ENCODE measurements at regions not wholly inside any gene's neighbourhood (a gene's known extent, or its start where the extent isn't known, plus 50 kb on each side); places are given as distances from the start of the nearest gene placed in this dataset.

- H3K27me3 ChIP-seq: no peaks in the 10 kb centered on the region
- intact Hi-C loops (cut with DNase I): no loop called here
- no peaks in the 10 kb centered on the region for H3K4me1 ChIP-seq
- H3K36me3 ChIP-seq: no peaks in the 10 kb centered on the region
- no peak overlapping the region for H3K4me3 ChIP-seq
- H3K27ac ChIP-seq: no peak overlapping the region
- 56% methylated on average over 4 of the region's 4 CpGs for WGBS (ENCODE audit: insufficient coverage, low coverage, low lambda C conversion rate, missing lambda C conversion rate)
- TF ChIP-seq POLR2A (IDR thresholded peaks at IDR 0.05): no peak
- TF ChIP-seq CTCF (IDR thresholded peaks at IDR 0.05): no peak
- ATAC-seq (no peak), DNase-seq (no peak)
- H3K9me3 ChIP-seq: no peaks in the 10 kb centered on the region
Observed at GRCh38 chr16:22632606-22633005, 121.9 kb downstream of the NPIPB5 start.

- DNase-seq (no peak), ATAC-seq (no peak)
- no peak overlapping the region for H3K4me3 ChIP-seq
- H3K4me1 ChIP-seq: no peaks in the 10 kb centered on the region
- intact Hi-C loops (cut with DNase I): no loop called here
- WGBS (ENCODE audit: insufficient coverage, low coverage, low lambda C conversion rate, missing lambda C conversion rate): 72% methylated on average over 5 of the region's 5 CpGs
- no peaks in the 10 kb centered on the region for H3K36me3 ChIP-seq
- TF ChIP-seq POLR2A (IDR thresholded peaks at IDR 0.05) (no peak), CTCF (IDR thresholded peaks at IDR 0.05) (no peak)
- no peaks in the 10 kb centered on the region for H3K27me3 ChIP-seq
- no peak overlapping the region for H3K27ac ChIP-seq
- H3K9me3 ChIP-seq: no peaks in the 10 kb centered on the region
Observed at GRCh38 chr16:22633280-22633679, 122.6 kb downstream of the NPIPB5 start.

GRCh38 chr16:22633799-22634198 is 123.1 kb downstream of the NPIPB5 start:
- no peak for DNase-seq
- Histone ChIP-seq H3K9me3 (no peaks in the 10 kb centered on the region), H3K4me1 (no peaks in the 10 kb centered on the region), H3K27me3 (no peaks in the 10 kb centered on the region), H3K36me3 (no peaks in the 10 kb centered on the region), H3K4me3 (no peak overlapping the region), H3K27ac (no peak overlapping the region)
- WGBS (ENCODE audit: insufficient coverage, low coverage, low lambda C conversion rate, missing lambda C conversion rate): 26% methylated on average over 3 of the region's 3 CpGs
- intact Hi-C loops (cut with DNase I): no loop called here
- no peak for ATAC-seq
- TF ChIP-seq CTCF (IDR thresholded peaks at IDR 0.05) (no peak), POLR2A (IDR thresholded peaks at IDR 0.05) (no peak)

GRCh38 chr16:22634954-22635353 is 124.3 kb downstream of the NPIPB5 start:
- no peak for TF ChIP-seq POLR2A (IDR thresholded peaks at IDR 0.05)
- TF ChIP-seq CTCF (IDR thresholded peaks at IDR 0.05): no peak

GRCh38 chr16:22635357-22635761 is 124.7 kb downstream of the NPIPB5 start:
- no peak for DNase-seq
- Histone ChIP-seq H3K9me3 (no peaks in the 10 kb centered on the region), H3K27me3 (no peaks in the 10 kb centered on the region), H3K27ac (no peak overlapping the region), H3K36me3 (no peaks in the 10 kb centered on the region), H3K4me3 (no peak overlapping the region), H3K4me1 (no peaks in the 10 kb centered on the region)
- TF ChIP-seq CTCF (IDR thresholded peaks at IDR 0.05) (no peak), POLR2A (IDR thresholded peaks at IDR 0.05) (no peak)
- 2% methylated on average over 2 of the region's 2 CpGs for WGBS (ENCODE audit: insufficient coverage, low coverage, low lambda C conversion rate, missing lambda C conversion rate)
- ATAC-seq: no peak
- intact Hi-C loops (cut with DNase I): no loop called here

More at GRCh38 chr16:22634954-22635353, 124.3 kb downstream of the NPIPB5 start:
- Histone ChIP-seq H3K36me3 (no peaks in the 10 kb centered on the region), H3K27me3 (no peaks in the 10 kb centered on the region), H3K9me3 (no peaks in the 10 kb centered on the region), H3K4me1 (no peaks in the 10 kb centered on the region), H3K27ac (no peak overlapping the region), H3K4me3 (no peak overlapping the region)
- intact Hi-C loops (cut with DNase I): no loop called here
- ATAC-seq (no peak), DNase-seq (no peak)

Data from right lobe of liver (tissue), 6 donors.